Activated CD4-positive, CD25-positive, alpha-beta regulatory T cell treated with anti-CD3 and anti-CD28 coated beads, Interleukin-2, amount 50 U/mL, for 72 hours (primary cell): ENCODE measurements at regions not wholly inside any gene's neighbourhood (a gene's known extent, or its start where the extent isn't known, plus 50 kb on each side); places are given as distances from the start of the nearest gene placed in this dataset.

Source experiments
- DNase-seq: peaks from one replicate; pipeline ENCODE4 v3.0.0; 2021

- DNase-seq = no peak
These were observed 223.4 kb downstream of the SPTSSA start for GRCh38 chr14:34238610-34239009.

GRCh38 chr14:34237677-34238076, 224.4 kb downstream of the SPTSSA start:
- DNase-seq = no peak

GRCh38 chr14:34237081-34237480, 225.0 kb downstream of the SPTSSA start:
- no peak for DNase-seq

GRCh38 chr14:34235643-34236300, 226.3 kb downstream of the SPTSSA start:
- no peak for DNase-seq

GRCh38 chr14:34234258-34234657, 227.8 kb downstream of the SPTSSA start:
- no peak for DNase-seq

GRCh38 chr14:34233619-34234018, 228.4 kb downstream of the SPTSSA start:
- DNase-seq = no peak

GRCh38 chr14:34232790-34233189, 229.2 kb downstream of the SPTSSA start:
- DNase-seq = no peak

- DNase-seq = no peak
These were observed 230.4 kb downstream of the SPTSSA start for GRCh38 chr14:34231626-34232025.

GRCh38 chr14:34229140-34229539, 232.9 kb downstream of the SPTSSA start:
- no peak for DNase-seq

- no peak for DNase-seq
These were observed 233.4 kb downstream of the SPTSSA start for GRCh38 chr14:34228650-34228976.

- DNase-seq = peak; percentile 52
These were observed 234.0 kb downstream of the SPTSSA start for GRCh38 chr14:34227834-34228649.

GRCh38 chr14:34224221-34224620, 237.8 kb downstream of the SPTSSA start:
- no peak for DNase-seq

- no peak for DNase-seq
These were observed 238.5 kb downstream of the SPTSSA start for GRCh38 chr14:34223373-34224148.

GRCh38 chr14:34222867-34223266, 239.2 kb downstream of the SPTSSA start:
- no peak for DNase-seq

GRCh38 chr14:34222122-34222521, 239.9 kb downstream of the SPTSSA start:
- DNase-seq = no peak

GRCh38 chr14:34220921-34221320, 241.1 kb downstream of the SPTSSA start:
- DNase-seq = no peak

- no peak for DNase-seq
These were observed 241.7 kb downstream of the SPTSSA start for GRCh38 chr14:34220378-34220706.

- no peak for DNase-seq
These were observed 242.2 kb downstream of the SPTSSA start for GRCh38 chr14:34219661-34220377.

GRCh38 chr14:34218881-34219280, 243.2 kb downstream of the SPTSSA start:
- no peak for DNase-seq

- DNase-seq = no peak
These were observed 247.1 kb downstream of the SPTSSA start for GRCh38 chr14:34214961-34215360.

- no peak for DNase-seq
These were observed 248.7 kb downstream of the SPTSSA start for GRCh38 chr14:34213332-34213731.

- DNase-seq = no peak
These were observed 249.7 kb downstream of the SPTSSA start for GRCh38 chr14:34212172-34212929.

GRCh38 chr14:34211732-34212131, 250.3 kb downstream of the SPTSSA start:
- DNase-seq = no peak
